ENCODE measurements at regions not wholly inside any gene's neighbourhood (a gene's known extent, or its start where the extent isn't known, plus 50 kb on each side); places are given as distances from the start of the nearest gene placed in this dataset.
"Not testable (repeated sequence)": the region's sequence is repeated elsewhere in the genome, so short reads cannot be mapped to it uniquely, and the experiment has no call there.

DNA sequence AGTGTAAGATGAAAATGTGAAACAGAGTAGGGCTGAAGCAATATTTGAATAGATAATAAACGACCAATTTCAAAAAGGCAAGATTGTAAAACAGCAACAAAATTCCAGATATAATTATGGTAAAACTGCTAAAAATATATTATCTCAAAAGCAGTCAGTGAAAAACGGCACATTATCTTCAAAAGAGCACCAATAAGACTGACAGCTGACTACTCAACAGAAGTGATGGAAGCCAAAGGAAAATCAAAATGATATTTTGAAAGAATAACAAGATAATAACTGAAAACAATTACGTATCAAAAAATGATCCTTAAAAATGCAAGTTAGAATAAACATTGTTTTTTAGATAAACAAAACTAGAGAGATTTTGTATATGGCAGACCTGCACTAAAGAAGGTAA is 920.6 kb upstream of the FAM98A start:
- Histone ChIP-seq H3F3A (ENCODE audit: insufficient read depth) (no peaks in the 10 kb centered on the region), H3K9ac (ENCODE audit: low read length) (no peak overlapping the region), H3K9me3 (ENCODE audit: insufficient read depth, low read length) (no peaks in the 10 kb centered on the region), H2AFZ (ENCODE audit: low read depth, low read length, severe bottlenecking) (no peak overlapping the region), H3K79me2 (ENCODE audit: insufficient read depth, low read length) (no peaks in the 10 kb centered on the region), H3K4me2 (ENCODE audit: low read depth, low read length, poor library complexity, severe bottlenecking) (no peak overlapping the region), H3K27ac (ENCODE audit: low read depth, low read length) (no peak overlapping the region), H3K4me3 (ENCODE audit: insufficient read depth, low read length, poor library complexity, severe bottlenecking) (no peak overlapping the region), H4K20me1 (ENCODE audit: low read depth, low read length) (no peaks in the 10 kb centered on the region), H3K27me3 (ENCODE audit: low read length) (no peaks in the 10 kb centered on the region), H3K9me2 (replicated peaks; ENCODE audit: insufficient read depth, low read length) (no peaks in the 10 kb centered on the region), H3K36me3 (ENCODE audit: low read length) (no peaks in the 10 kb centered on the region)
- no peak for TF ChIP-seq EZH2phosphoT487 (conservative IDR thresholded peaks at IDR 0.05; ENCODE audit: low read length)
- TF ChIP-seq, protein P1, sequence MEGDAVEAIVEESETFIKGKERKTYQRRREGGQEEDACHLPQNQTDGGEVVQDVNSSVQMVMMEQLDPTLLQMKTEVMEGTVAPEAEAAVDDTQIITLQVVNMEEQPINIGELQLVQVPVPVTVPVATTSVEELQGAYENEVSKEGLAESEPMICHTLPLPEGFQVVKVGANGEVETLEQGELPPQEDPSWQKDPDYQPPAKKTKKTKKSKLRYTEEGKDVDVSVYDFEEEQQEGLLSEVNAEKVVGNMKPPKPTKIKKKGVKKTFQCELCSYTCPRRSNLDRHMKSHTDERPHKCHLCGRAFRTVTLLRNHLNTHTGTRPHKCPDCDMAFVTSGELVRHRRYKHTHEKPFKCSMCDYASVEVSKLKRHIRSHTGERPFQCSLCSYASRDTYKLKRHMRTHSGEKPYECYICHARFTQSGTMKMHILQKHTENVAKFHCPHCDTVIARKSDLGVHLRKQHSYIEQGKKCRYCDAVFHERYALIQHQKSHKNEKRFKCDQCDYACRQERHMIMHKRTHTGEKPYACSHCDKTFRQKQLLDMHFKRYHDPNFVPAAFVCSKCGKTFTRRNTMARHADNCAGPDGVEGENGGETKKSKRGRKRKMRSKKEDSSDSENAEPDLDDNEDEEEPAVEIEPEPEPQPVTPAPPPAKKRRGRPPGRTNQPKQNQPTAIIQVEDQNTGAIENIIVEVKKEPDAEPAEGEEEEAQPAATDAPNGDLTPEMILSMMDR (IDR thresholded peaks at IDR 0.05; ENCODE audit: insufficient read depth, low read length, poor library complexity, severe bottlenecking) = no peak

DNA sequence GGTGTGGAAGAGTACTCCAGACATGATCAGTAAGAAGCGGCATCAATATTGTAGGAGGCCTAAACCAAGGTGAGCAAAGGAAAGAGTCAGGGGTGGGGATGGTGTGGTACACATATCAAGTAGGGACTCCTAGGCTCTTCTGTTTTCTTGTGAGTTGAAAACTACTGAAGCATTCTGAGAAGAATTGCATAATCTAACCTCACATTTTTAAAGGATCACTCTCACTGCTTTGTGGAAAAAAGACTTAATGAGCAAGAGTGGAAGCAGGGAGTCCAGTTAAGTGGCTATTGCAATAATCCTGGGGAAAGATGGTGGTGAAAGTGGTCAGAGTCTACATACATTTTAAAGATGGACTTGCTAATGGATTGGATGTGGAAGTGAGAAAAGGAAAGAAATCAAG is 899.5 kb upstream of the FAM98A start:
- H3K27me3 ChIP-seq (ENCODE audit: low read length) = no peaks in the 10 kb centered on the region
- no peaks in the 10 kb centered on the region for H4K20me1 ChIP-seq (ENCODE audit: low read depth, low read length)
- H3K4me2 ChIP-seq (ENCODE audit: low read depth, low read length, poor library complexity, severe bottlenecking) = no peak overlapping the region
- no peaks in the 10 kb centered on the region for H3K79me2 ChIP-seq (ENCODE audit: insufficient read depth, low read length)
- TF ChIP-seq, protein P1 (IDR thresholded peaks at IDR 0.05; ENCODE audit: insufficient read depth, low read length, poor library complexity, severe bottlenecking) = no peak
- TF ChIP-seq EZH2phosphoT487 (conservative IDR thresholded peaks at IDR 0.05; ENCODE audit: low read length) = no peak
- no peaks in the 10 kb centered on the region for H3K9me3 ChIP-seq (ENCODE audit: insufficient read depth, low read length)
- H3K4me3 ChIP-seq (ENCODE audit: insufficient read depth, low read length, poor library complexity, severe bottlenecking) = no peak overlapping the region
- H3K36me3 ChIP-seq (ENCODE audit: low read length) = no peaks in the 10 kb centered on the region
- H2AFZ ChIP-seq (ENCODE audit: low read depth, low read length, severe bottlenecking) = no peak overlapping the region
- no peak overlapping the region for H3K27ac ChIP-seq (ENCODE audit: low read depth, low read length)
- H3K9me2 ChIP-seq (replicated peaks; ENCODE audit: insufficient read depth, low read length) = no peaks in the 10 kb centered on the region
- H3F3A ChIP-seq (ENCODE audit: insufficient read depth) = no peaks in the 10 kb centered on the region
- H3K9ac ChIP-seq (ENCODE audit: low read length) = no peak overlapping the region

DNA sequence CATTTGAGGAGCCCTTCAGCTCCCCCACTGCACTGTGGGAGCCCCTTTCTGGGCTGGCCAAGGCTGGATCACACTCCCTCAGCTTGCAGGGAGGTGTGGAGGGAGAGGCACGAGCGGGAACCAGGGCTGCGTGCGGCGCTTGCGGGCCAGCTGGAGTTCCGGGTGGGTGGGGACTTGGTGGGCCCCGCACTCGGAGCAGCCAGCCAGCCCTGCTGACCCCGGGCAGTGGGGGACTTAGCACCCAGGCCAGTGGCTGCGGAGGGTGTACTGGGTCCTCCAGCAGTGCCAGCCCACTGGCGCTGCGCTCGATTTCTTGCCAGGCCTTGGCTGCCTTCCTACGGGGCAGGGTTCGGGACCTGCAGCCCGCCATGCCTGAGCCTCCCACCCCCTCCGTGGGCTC is 895.1 kb upstream of the FAM98A start:
- H3K79me2 ChIP-seq (ENCODE audit: insufficient read depth, low read length); H3K27ac ChIP-seq (ENCODE audit: low read depth, low read length); H3K4me3 ChIP-seq (ENCODE audit: insufficient read depth, low read length, poor library complexity, severe bottlenecking); H3K9me3 ChIP-seq (ENCODE audit: insufficient read depth, low read length); H3K9ac ChIP-seq (ENCODE audit: low read length); H3K36me3 ChIP-seq (ENCODE audit: low read length); H4K20me1 ChIP-seq (ENCODE audit: low read depth, low read length); H2AFZ ChIP-seq (ENCODE audit: low read depth, low read length, severe bottlenecking); H3F3A ChIP-seq (ENCODE audit: insufficient read depth); H3K9me2 ChIP-seq (replicated peaks; ENCODE audit: insufficient read depth, low read length); H3K27me3 ChIP-seq (ENCODE audit: low read length); H3K4me2 ChIP-seq (ENCODE audit: low read depth, low read length, poor library complexity, severe bottlenecking): not testable (repeated sequence)

DNA sequence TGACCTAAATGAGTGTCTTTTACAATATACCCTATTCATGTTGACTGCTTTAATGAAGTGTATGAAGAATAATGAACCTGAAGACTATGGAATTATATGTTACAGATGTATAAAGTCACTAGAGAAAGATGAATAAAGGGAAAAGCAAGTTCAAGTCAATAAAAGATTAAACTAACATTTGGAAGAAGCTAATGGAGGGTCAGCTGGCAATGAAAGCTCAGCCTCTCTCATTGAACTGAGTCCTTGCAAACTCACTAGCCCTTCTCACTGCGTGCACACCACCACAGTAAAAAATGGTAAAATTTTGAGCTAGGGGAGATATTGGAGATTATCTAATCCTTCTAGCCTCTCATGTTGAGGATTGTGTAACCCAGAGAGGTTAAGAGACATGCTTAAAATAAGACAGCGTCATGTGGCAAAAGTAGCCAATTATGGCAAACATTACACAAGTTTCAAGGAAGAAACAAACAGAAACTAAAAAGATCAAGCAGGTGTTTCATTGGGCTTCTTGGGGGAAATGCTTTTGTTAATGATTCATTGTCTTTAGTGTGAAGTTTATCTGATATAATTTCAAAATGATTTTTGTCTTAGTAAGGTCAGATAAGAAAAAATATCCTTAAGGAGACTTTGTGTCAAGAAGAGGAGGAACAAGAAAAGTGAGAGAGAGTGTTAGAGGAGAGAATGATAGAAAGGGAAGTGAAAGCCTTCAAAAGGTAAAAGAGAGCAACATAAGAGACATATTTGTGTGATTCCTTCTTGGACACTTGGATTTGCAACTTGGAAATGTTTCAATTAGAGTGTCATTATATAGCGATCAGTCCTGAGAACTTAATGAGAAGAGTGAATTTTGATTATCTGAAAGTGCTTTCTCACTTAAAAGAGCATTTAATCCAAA is 893.7 kb upstream of the FAM98A start:
- no peak overlapping the region for H3K9ac ChIP-seq (ENCODE audit: low read length)
- TF ChIP-seq EZH2phosphoT487 (conservative IDR thresholded peaks at IDR 0.05; ENCODE audit: low read length) = no peak
- TF ChIP-seq, protein P1 (IDR thresholded peaks at IDR 0.05; ENCODE audit: insufficient read depth, low read length, poor library complexity, severe bottlenecking) = no peak
- H3K79me2 ChIP-seq (ENCODE audit: insufficient read depth, low read length) = no peaks in the 10 kb centered on the region
- no peaks in the 10 kb centered on the region for H3K36me3 ChIP-seq (ENCODE audit: low read length)
- no peaks in the 10 kb centered on the region for H3F3A ChIP-seq (ENCODE audit: insufficient read depth)
- H2AFZ ChIP-seq (ENCODE audit: low read depth, low read length, severe bottlenecking) = no peak overlapping the region
- H3K27ac ChIP-seq (ENCODE audit: low read depth, low read length) = no peak overlapping the region
- H4K20me1 ChIP-seq (ENCODE audit: low read depth, low read length) = no peaks in the 10 kb centered on the region
- no peaks in the 10 kb centered on the region for H3K9me2 ChIP-seq (replicated peaks; ENCODE audit: insufficient read depth, low read length)
- H3K9me3 ChIP-seq (ENCODE audit: insufficient read depth, low read length) = no peaks in the 10 kb centered on the region
- no peaks in the 10 kb centered on the region for H3K27me3 ChIP-seq (ENCODE audit: low read length)
- no peak overlapping the region for H3K4me2 ChIP-seq (ENCODE audit: low read depth, low read length, poor library complexity, severe bottlenecking)
- H3K4me3 ChIP-seq (ENCODE audit: insufficient read depth, low read length, poor library complexity, severe bottlenecking) = no peak overlapping the region

Measured in SU-DHL-6 (cell line).